ENCODE measurements at regions not wholly inside any gene's neighbourhood (a gene's known extent, or its start where the extent isn't known, plus 50 kb on each side); places are given as distances from the start of the nearest gene placed in this dataset.

GRCh38 chr16:76612497-76612896, 335.3 kb downstream of the CNTNAP4 start:
- H3K9me3 ChIP-seq (ENCODE audit: low read length) = no peaks in the 10 kb centered on the region
- BruUV-seq (replicated peaks) = no TSS peak
- H3K27me3 ChIP-seq (ENCODE audit: low read length) = peaks cover 35% of the 10 kb centered on the region
- no peak for DNase-seq
- H3K4me3 ChIP-seq (ENCODE audit: low read length) = no peak overlapping the region
- no peak overlapping the region for H3K4me2 ChIP-seq (ENCODE audit: low read length)
- no peak overlapping the region for H2AFZ ChIP-seq (ENCODE audit: low read length)
- POLR2A ChIA-PET (ENCODE audit: unreplicated experiment) = no interaction called here
- H3K36me3 ChIP-seq (ENCODE audit: low read depth, low read length) = no peaks in the 10 kb centered on the region
- no peaks in the 10 kb centered on the region for H4K20me1 ChIP-seq (ENCODE audit: low read length)
- CTCF ChIA-PET = interaction anchor here (0.6 kb wide), 1 partner anchor 563 kb away, joined by 3 read pairs; no protein-coding TSS in a partner anchor
- no peak for ATAC-seq
- H3K79me2 ChIP-seq (ENCODE audit: low read length) = no peaks in the 10 kb centered on the region
- intact Hi-C loops (cut with micrococcal nuclease) = no loop called here
- no peak overlapping the region for H3K27ac ChIP-seq (ENCODE audit: low read length)
- H3K9me2 ChIP-seq (replicated peaks; ENCODE audit: low read length) = no peaks in the 10 kb centered on the region
- H3K9ac ChIP-seq (ENCODE audit: low read length) = no peak overlapping the region
- no peaks in the 10 kb centered on the region for H3F3A ChIP-seq (ENCODE audit: low read length, unreplicated experiment)
- TF ChIP-seq EZH2 (IDR thresholded peaks at IDR 0.05; ENCODE audit: low read length, unreplicated experiment) (no peak), EZH2phosphoT487 (IDR thresholded peaks at IDR 0.05; ENCODE audit: borderline replicate concordance, low read length) (no peak)
- TF ChIP-seq, protein P1, sequence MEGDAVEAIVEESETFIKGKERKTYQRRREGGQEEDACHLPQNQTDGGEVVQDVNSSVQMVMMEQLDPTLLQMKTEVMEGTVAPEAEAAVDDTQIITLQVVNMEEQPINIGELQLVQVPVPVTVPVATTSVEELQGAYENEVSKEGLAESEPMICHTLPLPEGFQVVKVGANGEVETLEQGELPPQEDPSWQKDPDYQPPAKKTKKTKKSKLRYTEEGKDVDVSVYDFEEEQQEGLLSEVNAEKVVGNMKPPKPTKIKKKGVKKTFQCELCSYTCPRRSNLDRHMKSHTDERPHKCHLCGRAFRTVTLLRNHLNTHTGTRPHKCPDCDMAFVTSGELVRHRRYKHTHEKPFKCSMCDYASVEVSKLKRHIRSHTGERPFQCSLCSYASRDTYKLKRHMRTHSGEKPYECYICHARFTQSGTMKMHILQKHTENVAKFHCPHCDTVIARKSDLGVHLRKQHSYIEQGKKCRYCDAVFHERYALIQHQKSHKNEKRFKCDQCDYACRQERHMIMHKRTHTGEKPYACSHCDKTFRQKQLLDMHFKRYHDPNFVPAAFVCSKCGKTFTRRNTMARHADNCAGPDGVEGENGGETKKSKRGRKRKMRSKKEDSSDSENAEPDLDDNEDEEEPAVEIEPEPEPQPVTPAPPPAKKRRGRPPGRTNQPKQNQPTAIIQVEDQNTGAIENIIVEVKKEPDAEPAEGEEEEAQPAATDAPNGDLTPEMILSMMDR (conservative IDR thresholded peaks at IDR 0.05; ENCODE audit: low read depth, low read length) = no peak
- H3K4me1 ChIP-seq (ENCODE audit: insufficient read depth, low read length) = no peaks in the 10 kb centered on the region

DNA sequence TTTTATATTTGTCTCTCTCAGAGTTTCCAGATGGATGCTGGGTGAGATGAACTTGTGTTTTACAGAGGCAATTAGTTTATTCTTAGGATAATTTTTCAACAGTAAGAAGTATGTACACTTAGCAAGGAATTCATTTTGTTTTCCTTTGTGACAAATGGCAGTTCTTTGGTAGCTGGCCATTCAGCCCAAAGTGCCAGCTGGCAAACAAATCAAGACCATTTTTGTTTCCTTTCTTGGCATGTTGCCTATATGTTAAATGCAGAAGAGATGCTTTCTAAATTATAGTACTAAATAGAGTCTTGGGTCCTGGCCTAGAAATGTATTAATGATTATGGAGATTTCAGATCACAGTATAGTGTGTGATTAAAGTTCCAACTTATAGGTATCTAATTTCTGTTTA, 337.1 kb downstream of the CNTNAP4 start:
- ChIA-PET POLR2A (ENCODE audit: unreplicated experiment) (no interaction called here), CTCF (no interaction called here)
- no peak overlapping the region for H3K4me3 ChIP-seq (ENCODE audit: low read length)
- TF ChIP-seq EZH2 (IDR thresholded peaks at IDR 0.05; ENCODE audit: low read length, unreplicated experiment) = no peak
- TF ChIP-seq, protein P1 (conservative IDR thresholded peaks at IDR 0.05; ENCODE audit: low read depth, low read length) = no peak
- no peak for TF ChIP-seq EZH2phosphoT487 (IDR thresholded peaks at IDR 0.05; ENCODE audit: borderline replicate concordance, low read length)
- H3K79me2 ChIP-seq (ENCODE audit: low read length) = no peaks in the 10 kb centered on the region
- no peaks in the 10 kb centered on the region for H3K36me3 ChIP-seq (ENCODE audit: low read depth, low read length)
- ATAC-seq (no peak), DNase-seq (no peak)
- no peak overlapping the region for H3K27ac ChIP-seq (ENCODE audit: low read length)
- H2AFZ ChIP-seq (ENCODE audit: low read length) = no peak overlapping the region
- peaks cover 48% of the 10 kb centered on the region for H3K27me3 ChIP-seq (ENCODE audit: low read length)
- no peaks in the 10 kb centered on the region for H3K9me3 ChIP-seq (ENCODE audit: low read length)
- no peaks in the 10 kb centered on the region for H4K20me1 ChIP-seq (ENCODE audit: low read length)
- H3F3A ChIP-seq (ENCODE audit: low read length, unreplicated experiment) = no peaks in the 10 kb centered on the region
- BruUV-seq (replicated peaks) = no TSS peak
- H3K9ac ChIP-seq (ENCODE audit: low read length) = no peak overlapping the region
- no peaks in the 10 kb centered on the region for H3K4me1 ChIP-seq (ENCODE audit: insufficient read depth, low read length)
- H3K9me2 ChIP-seq (replicated peaks; ENCODE audit: low read length) = no peaks in the 10 kb centered on the region
- H3K4me2 ChIP-seq (ENCODE audit: low read length) = no peak overlapping the region
- intact Hi-C loops (cut with micrococcal nuclease) = no loop called here

DNA sequence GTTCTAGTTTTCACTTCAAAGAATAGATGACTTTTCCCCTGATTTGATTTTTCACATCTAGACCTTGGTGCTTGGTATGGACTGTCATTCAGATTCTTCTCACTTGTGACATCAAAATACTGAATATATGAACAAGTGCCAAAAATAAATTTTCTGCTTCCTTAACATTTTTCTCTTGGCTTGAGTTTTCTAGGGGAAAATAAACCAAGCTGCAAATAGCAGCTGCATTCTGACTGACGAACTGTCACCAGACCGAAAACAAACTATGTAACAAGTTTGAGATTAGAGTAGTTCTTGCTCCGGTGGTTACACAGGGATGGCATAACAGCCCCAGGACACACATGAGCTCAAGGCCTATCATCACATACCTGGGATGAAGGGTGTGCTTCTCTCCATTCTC, 345.7 kb downstream of the CNTNAP4 start:
- Histone ChIP-seq H4K20me1 (ENCODE audit: low read length) (no peaks in the 10 kb centered on the region), H3K9me2 (replicated peaks; ENCODE audit: low read length) (no peaks in the 10 kb centered on the region), H3K79me2 (ENCODE audit: low read length) (no peaks in the 10 kb centered on the region), H3K4me1 (ENCODE audit: insufficient read depth, low read length) (no peaks in the 10 kb centered on the region), H3K36me3 (ENCODE audit: low read depth, low read length) (no peaks in the 10 kb centered on the region), H3K9ac (ENCODE audit: low read length) (no peak overlapping the region), H2AFZ (ENCODE audit: low read length) (no peak overlapping the region), H3F3A (ENCODE audit: low read length, unreplicated experiment) (no peaks in the 10 kb centered on the region), H3K9me3 (ENCODE audit: low read length) (no peaks in the 10 kb centered on the region), H3K4me3 (ENCODE audit: low read length) (no peak overlapping the region), H3K27me3 (ENCODE audit: low read length) (peaks cover 11% of the 10 kb centered on the region), H3K4me2 (ENCODE audit: low read length) (no peak overlapping the region), H3K27ac (ENCODE audit: low read length) (no peak overlapping the region)
- ATAC-seq = no peak
- ChIA-PET CTCF (no interaction called here), POLR2A (ENCODE audit: unreplicated experiment) (no interaction called here)
- no peak for DNase-seq
- no TSS peak for BruUV-seq (replicated peaks)
- TF ChIP-seq EZH2phosphoT487 (IDR thresholded peaks at IDR 0.05; ENCODE audit: borderline replicate concordance, low read length) = no peak
- TF ChIP-seq EZH2 (IDR thresholded peaks at IDR 0.05; ENCODE audit: low read length, unreplicated experiment) = no peak
- TF ChIP-seq, protein P1 (conservative IDR thresholded peaks at IDR 0.05; ENCODE audit: low read depth, low read length) = no peak
- intact Hi-C loops (cut with micrococcal nuclease) = no loop called here
